IMR-90 (cell line): ENCODE measurements at regions not wholly inside any gene's neighbourhood (a gene's known extent, or its start where the extent isn't known, plus 50 kb on each side); places are given as distances from the start of the nearest gene placed in this dataset.

Source experiments
- ATAC-seq: fragments of 200-7000 bp; cut with Tn5 transposase; 2 replicates; pipeline ENCODE4 v1.9.1; 2020; ENCODE audit warnings: low read depth, mild to moderate bottlenecking, moderate library complexity
- BruUV-seq: library from RNA; stranded (reverse); fragments of 400-500 nt; replicated peaks from 2 replicates; lab custom pipeline; 2021; lab: Mats Ljungman, UMichigan
- CTCF ChIA-PET: fragments of 300-600 bp; formaldehyde crosslinking; extraction: SDS; loops from one replicate; lab custom pipeline; 2021; ENCODE audit warnings: antibody characterized with exemption; lab: Yijun Ruan, JAX
- POLR2A ChIA-PET: fragments of 300-600 bp; sonication (Branson Sonifier 250); formaldehyde crosslinking; loops from one replicate; lab custom pipeline; 2022; ENCODE audit warnings: antibody characterized with exemption; ENCODE audit not compliant: unreplicated experiment; lab: Charles Lee
- DNase-seq: peaks from one replicate; pipeline ENCODE4 v3.0.0; 2013
- H2AFZ ChIP-seq: replicated peaks from 2 replicates; pipeline ENCODE3; 2013; ENCODE audit warnings: low read length, mild to moderate bottlenecking; ENCODE audit not compliant: poor library complexity
- H2AK5ac ChIP-seq: 2 replicates; pipeline ENCODE4 v1.6.1; 2013; ENCODE audit warnings: low read depth, low read length, inconsistent platforms
- H2AK9ac ChIP-seq: replicated peaks from 2 replicates; pipeline ENCODE3; 2013; ENCODE audit warnings: mild to moderate bottlenecking, low read depth, low read length, moderate library complexity; ENCODE audit not compliant: poor library complexity
- H2BK120ac ChIP-seq: 2 replicates; pipeline ENCODE4 v1.6.1; 2013; ENCODE audit warnings: low read depth, low read length, inconsistent platforms
- H2BK15ac ChIP-seq: 3 replicates; pipeline ENCODE4 v1.6.1; 2013; ENCODE audit warnings: low read depth, low read length, inconsistent platforms
- H2BK20ac ChIP-seq: 2 replicates; pipeline ENCODE4 v1.6.1; 2013; ENCODE audit warnings: low read depth, mild to moderate bottlenecking, inconsistent platforms, low read length, moderate library complexity
- H2BK5ac ChIP-seq: 2 replicates; pipeline ENCODE4 v1.6.1; 2013; ENCODE audit warnings: mild to moderate bottlenecking, low read depth, low read length, inconsistent platforms; ENCODE audit not compliant: poor library complexity, severe bottlenecking
- H3K14ac ChIP-seq: replicated peaks from 2 replicates; pipeline ENCODE4 v1.6.1; 2013; ENCODE audit warnings: low read depth, low read length, inconsistent platforms
- H3K18ac ChIP-seq: 2 replicates; pipeline ENCODE4 v1.6.1; 2013; ENCODE audit warnings: low read depth, low read length, control low read depth
- H3K23ac ChIP-seq: 2 replicates; pipeline ENCODE4 v1.6.1; 2013; ENCODE audit warnings: low read depth, low read length, inconsistent platforms
- H3K27ac ChIP-seq: 2 replicates; pipeline ENCODE4 v1.5.1; 2013; ENCODE audit warnings: mild to moderate bottlenecking, control low read depth, low read length; ENCODE audit not compliant: insufficient read depth
- H3K27me3 ChIP-seq: 2 replicates; pipeline ENCODE4 v1.6.1; 2013; ENCODE audit warnings: low read length; ENCODE audit not compliant: control insufficient read depth, insufficient read depth
- H3K36me3 ChIP-seq: 2 replicates; pipeline ENCODE4 v1.6.1; 2013; ENCODE audit warnings: low read length, mixed read lengths; ENCODE audit not compliant: control insufficient read depth, insufficient read depth
- H3K4ac ChIP-seq: 2 replicates; pipeline ENCODE4 v1.6.1; 2013; ENCODE audit warnings: low read depth, low read length, inconsistent platforms
- H3K4me1 ChIP-seq: 2 replicates; pipeline ENCODE4 v1.6.1; 2013; ENCODE audit warnings: low read length, mixed read lengths; ENCODE audit not compliant: control insufficient read depth, insufficient read depth
- H3K4me2 ChIP-seq: 2 replicates; pipeline ENCODE4 v1.6.1; 2013; ENCODE audit warnings: low read depth, mild to moderate bottlenecking, control low read depth, low read length, moderate library complexity
- H3K4me3 ChIP-seq: 2 replicates; pipeline ENCODE4 v1.5.1; 2013; ENCODE audit warnings: low read depth, mild to moderate bottlenecking, control low read depth, low read length, moderate library complexity; ENCODE audit not compliant: insufficient read depth
- H3K56ac ChIP-seq: 2 replicates; pipeline ENCODE4 v1.6.1; 2013; ENCODE audit warnings: low read length, inconsistent platforms; ENCODE audit not compliant: insufficient read depth; ENCODE audit errors: extremely low read depth
- H3K79me1 ChIP-seq, 2 experiments: 2 replicates each; pipeline ENCODE4 v1.6.1; 2013; ENCODE audit warnings: low read length in 2 of 2, inconsistent platforms in 1 of 2, low read depth in 1 of 2
- H3K9ac ChIP-seq: 2 replicates; pipeline ENCODE4 v1.6.1; 2013; ENCODE audit warnings: low read depth, low read length, control low read depth
- H3K9me1 ChIP-seq: 2 replicates; pipeline ENCODE4 v1.6.1; 2013; ENCODE audit warnings: low read length, inconsistent platforms; ENCODE audit not compliant: insufficient read depth
- H3K9me3 ChIP-seq: 2 replicates; pipeline ENCODE4 v1.6.1; 2013; ENCODE audit warnings: low read length; ENCODE audit not compliant: control insufficient read depth, insufficient read depth
- H4K20me1 ChIP-seq: 2 replicates; pipeline ENCODE4 v1.6.1; 2013; ENCODE audit warnings: low read length, inconsistent platforms; ENCODE audit not compliant: insufficient read depth
- H4K5ac ChIP-seq: 2 replicates; pipeline ENCODE4 v1.6.1; 2013; ENCODE audit warnings: mild to moderate bottlenecking, low read depth, low read length, control low read depth
- H4K8ac ChIP-seq, 2 experiments: 2 replicates each; pipeline ENCODE4 v1.6.1; 2013; ENCODE audit warnings: low read depth in 2 of 2, low read length in 2 of 2, control low read depth in 1 of 2, inconsistent platforms in 1 of 2
- H4K91ac ChIP-seq: 2 replicates; pipeline ENCODE4 v1.6.1; 2013; ENCODE audit warnings: low read depth, low read length, inconsistent platforms; ENCODE audit not compliant: insufficient read depth
- CHD1 ChIP-seq: IDR thresholded peaks from 2 replicates; pipeline ENCODE4 v1.6.1; 2012; ENCODE audit warnings: low read depth, low read length, improper control_type of control experiment
- MAFK ChIP-seq: IDR thresholded peaks from 2 replicates; pipeline ENCODE4 v1.6.1; 2012; ENCODE audit warnings: low read depth, low read length, improper control_type of control experiment
- RAD21 ChIP-seq: IDR thresholded peaks from 2 replicates; pipeline ENCODE4 v1.6.1; 2012; ENCODE audit warnings: low read length, improper control_type of control experiment
- RCOR1 ChIP-seq: IDR thresholded peaks from 2 replicates; pipeline ENCODE4 v1.6.1; 2012; ENCODE audit warnings: mild to moderate bottlenecking, low read length, improper control_type of control experiment; ENCODE audit not compliant: insufficient replicate concordance
- RFX5 ChIP-seq: IDR thresholded peaks from 2 replicates; pipeline ENCODE4 v1.8.0; 2012; ENCODE audit warnings: low read depth, mild to moderate bottlenecking, low read length, moderate library complexity
- SMC3 ChIP-seq: fragments of 150-350 bp; IDR thresholded peaks from 2 replicates; pipeline ENCODE4 v1.6.1; 2016; ENCODE audit warnings: low read depth, mild to moderate bottlenecking, antibody characterized with exemption, low read length, moderate library complexity
- dilution Hi-C: fragments of 300-500 bp; cut with HindIII; formaldehyde crosslinking; loops from one replicate; pipeline ENCODE4 v1.14.3; 2018; ENCODE audit warnings: low sequenced_read_pairs; ENCODE audit not compliant: unreplicated experiment
- in situ Hi-C: fragments of 300-500 bp; cut with MboI; formaldehyde crosslinking; loops from 3 replicates; pipeline ENCODE4 v1.14.3; 2019; ENCODE audit warnings: low sequenced_read_pairs, inconsistent platforms, mixed read lengths
- intact Hi-C: fragments of 100-400 bp; cut with micrococcal nuclease; formaldehyde crosslinking; loops from 2 replicates; pipeline ENCODE4 v1.10.0; 2022
- TF ChIP-seq, protein P1 (sequence below): fragments of 150-350 bp; IDR thresholded peaks from 2 replicates; pipeline ENCODE4 v1.6.1; 2017; ENCODE audit warnings: mild to moderate bottlenecking, antibody characterized with exemption, low read length, low read depth

DNA sequence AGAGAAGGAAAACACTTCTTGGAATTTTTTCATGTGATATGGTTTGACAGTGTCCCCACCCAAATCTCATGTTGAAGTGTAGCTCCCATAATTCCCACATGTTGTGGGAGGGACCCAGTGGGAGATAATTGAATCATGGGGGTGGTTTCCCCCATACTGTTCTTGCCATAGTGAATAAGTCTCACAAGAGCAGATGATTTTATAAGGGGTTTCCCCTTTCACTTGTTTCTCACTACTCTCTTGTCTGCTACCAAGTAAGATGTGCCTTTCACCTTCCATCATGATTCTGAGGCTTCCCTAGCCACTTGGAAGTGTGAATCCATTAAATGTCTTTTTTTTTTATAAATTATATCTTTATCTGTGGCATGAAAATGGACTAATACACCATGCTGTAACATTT lies 250.7 kb downstream of the LPIN1 start:
- H3K23ac ChIP-seq, result no peak overlapping the region
- peaks cover 5% of the 10 kb centered on the region for H3K4me1 ChIP-seq
- no peak overlapping the region for H3K56ac ChIP-seq
- no TSS peak for BruUV-seq
- H3K79me1 ChIP-seq, result no peaks in the 10 kb centered on the region
- H3K18ac ChIP-seq, result no peak overlapping the region
- no peak overlapping the region for H2BK5ac ChIP-seq
- peaks cover 3% of the 10 kb centered on the region; the same call in 1 of the 2 replicates for H3K9me3 ChIP-seq
- intact Hi-C loops (no loop called here), in situ Hi-C loops (no loop called here), dilution Hi-C loops (no loop called here)
- H4K5ac ChIP-seq, result no peak overlapping the region
- DNase-seq (no peak), ATAC-seq (no peak)
- H4K91ac ChIP-seq, result no peak overlapping the region
- no peak overlapping the region for H2AK9ac ChIP-seq
- no peak overlapping the region for H2BK15ac ChIP-seq
- H2AFZ ChIP-seq, result no peak overlapping the region
- ChIA-PET POLR2A (no interaction called here), CTCF (no interaction called here)
- H3K4ac ChIP-seq, result no peak overlapping the region
- no peaks in the 10 kb centered on the region for H3K27me3 ChIP-seq
- no peaks in the 10 kb centered on the region for H3K36me3 ChIP-seq
- no peaks in the 10 kb centered on the region for H3K9me1 ChIP-seq
- H3K9ac ChIP-seq, result no peak overlapping the region
- no peak overlapping the region for H3K4me2 ChIP-seq
- no peaks in the 10 kb centered on the region for H4K20me1 ChIP-seq
- H2BK120ac ChIP-seq, result no peak overlapping the region
- TF ChIP-seq, protein P1, sequence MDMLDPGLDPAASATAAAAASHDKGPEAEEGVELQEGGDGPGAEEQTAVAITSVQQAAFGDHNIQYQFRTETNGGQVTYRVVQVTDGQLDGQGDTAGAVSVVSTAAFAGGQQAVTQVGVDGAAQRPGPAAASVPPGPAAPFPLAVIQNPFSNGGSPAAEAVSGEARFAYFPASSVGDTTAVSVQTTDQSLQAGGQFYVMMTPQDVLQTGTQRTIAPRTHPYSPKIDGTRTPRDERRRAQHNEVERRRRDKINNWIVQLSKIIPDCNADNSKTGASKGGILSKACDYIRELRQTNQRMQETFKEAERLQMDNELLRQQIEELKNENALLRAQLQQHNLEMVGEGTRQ, result no peak
- TF ChIP-seq SMC3, result no peak
- TF ChIP-seq RCOR1, result no peak
- no peak for TF ChIP-seq MAFK
- no peak for TF ChIP-seq CHD1
- no peak for TF ChIP-seq RFX5
- TF ChIP-seq RAD21, result no peak
- no peak overlapping the region for H3K14ac ChIP-seq
- H4K8ac ChIP-seq, result no peak overlapping the region
- no peak overlapping the region for H2BK20ac ChIP-seq
- no peak overlapping the region for H2AK5ac ChIP-seq
- no peak overlapping the region for H3K27ac ChIP-seq
- no peak overlapping the region for H3K4me3 ChIP-seq
